ENCODE measurements at regions not wholly inside any gene's neighbourhood (a gene's known extent, or its start where the extent isn't known, plus 50 kb on each side); places are given as distances from the start of the nearest gene placed in this dataset.

DNA sequence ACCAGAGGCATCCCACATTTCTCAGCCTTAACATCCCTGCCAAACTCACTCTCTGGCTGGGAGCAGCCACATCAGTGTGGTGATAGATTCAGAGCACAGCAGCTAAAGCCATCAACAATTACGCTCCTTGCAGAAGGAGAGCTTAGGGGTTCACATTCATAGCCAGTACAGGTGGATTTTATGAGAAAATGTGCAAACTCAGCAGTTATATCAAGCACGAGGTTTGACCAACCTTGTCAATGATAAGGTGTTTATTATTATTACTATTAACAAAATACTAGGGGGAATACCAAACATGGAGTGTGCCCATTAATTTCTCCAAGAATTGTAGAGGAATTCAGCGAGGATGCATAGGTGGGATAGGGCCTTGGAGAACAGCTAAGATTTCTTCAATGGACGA lies 362.3 kb downstream of the WDR11 start:
- TF ChIP-seq SRF (IDR thresholded peaks at IDR 0.05; ENCODE audit: low read depth) (no peak), ZNF274 (IDR thresholded peaks at IDR 0.05; ENCODE audit: low read depth, low read length) (no peak), POLR2A (IDR thresholded peaks at IDR 0.05; ENCODE audit: borderline replicate concordance, extremely low read depth, insufficient read depth, insufficient read length) (no peak), EZH2 (IDR thresholded peaks at IDR 0.05) (no peak), SIN3A (IDR thresholded peaks at IDR 0.05; ENCODE audit: low read depth) (no peak), POLR2AphosphoS5 (IDR thresholded peaks at IDR 0.05; ENCODE audit: low read depth, low read length) (no peak)
- TF ChIP-seq, protein P1, sequence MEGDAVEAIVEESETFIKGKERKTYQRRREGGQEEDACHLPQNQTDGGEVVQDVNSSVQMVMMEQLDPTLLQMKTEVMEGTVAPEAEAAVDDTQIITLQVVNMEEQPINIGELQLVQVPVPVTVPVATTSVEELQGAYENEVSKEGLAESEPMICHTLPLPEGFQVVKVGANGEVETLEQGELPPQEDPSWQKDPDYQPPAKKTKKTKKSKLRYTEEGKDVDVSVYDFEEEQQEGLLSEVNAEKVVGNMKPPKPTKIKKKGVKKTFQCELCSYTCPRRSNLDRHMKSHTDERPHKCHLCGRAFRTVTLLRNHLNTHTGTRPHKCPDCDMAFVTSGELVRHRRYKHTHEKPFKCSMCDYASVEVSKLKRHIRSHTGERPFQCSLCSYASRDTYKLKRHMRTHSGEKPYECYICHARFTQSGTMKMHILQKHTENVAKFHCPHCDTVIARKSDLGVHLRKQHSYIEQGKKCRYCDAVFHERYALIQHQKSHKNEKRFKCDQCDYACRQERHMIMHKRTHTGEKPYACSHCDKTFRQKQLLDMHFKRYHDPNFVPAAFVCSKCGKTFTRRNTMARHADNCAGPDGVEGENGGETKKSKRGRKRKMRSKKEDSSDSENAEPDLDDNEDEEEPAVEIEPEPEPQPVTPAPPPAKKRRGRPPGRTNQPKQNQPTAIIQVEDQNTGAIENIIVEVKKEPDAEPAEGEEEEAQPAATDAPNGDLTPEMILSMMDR (IDR thresholded peaks at IDR 0.05 in 2 of 3, conservative IDR thresholded peaks at IDR 0.05 in 1 of 3; ENCODE audit: borderline replicate concordance in 1 of 3, insufficient read depth in 1 of 3, low read depth in 2 of 3, low read length in 2 of 3) = no peak
- TF ChIP-seq, protein P2, sequence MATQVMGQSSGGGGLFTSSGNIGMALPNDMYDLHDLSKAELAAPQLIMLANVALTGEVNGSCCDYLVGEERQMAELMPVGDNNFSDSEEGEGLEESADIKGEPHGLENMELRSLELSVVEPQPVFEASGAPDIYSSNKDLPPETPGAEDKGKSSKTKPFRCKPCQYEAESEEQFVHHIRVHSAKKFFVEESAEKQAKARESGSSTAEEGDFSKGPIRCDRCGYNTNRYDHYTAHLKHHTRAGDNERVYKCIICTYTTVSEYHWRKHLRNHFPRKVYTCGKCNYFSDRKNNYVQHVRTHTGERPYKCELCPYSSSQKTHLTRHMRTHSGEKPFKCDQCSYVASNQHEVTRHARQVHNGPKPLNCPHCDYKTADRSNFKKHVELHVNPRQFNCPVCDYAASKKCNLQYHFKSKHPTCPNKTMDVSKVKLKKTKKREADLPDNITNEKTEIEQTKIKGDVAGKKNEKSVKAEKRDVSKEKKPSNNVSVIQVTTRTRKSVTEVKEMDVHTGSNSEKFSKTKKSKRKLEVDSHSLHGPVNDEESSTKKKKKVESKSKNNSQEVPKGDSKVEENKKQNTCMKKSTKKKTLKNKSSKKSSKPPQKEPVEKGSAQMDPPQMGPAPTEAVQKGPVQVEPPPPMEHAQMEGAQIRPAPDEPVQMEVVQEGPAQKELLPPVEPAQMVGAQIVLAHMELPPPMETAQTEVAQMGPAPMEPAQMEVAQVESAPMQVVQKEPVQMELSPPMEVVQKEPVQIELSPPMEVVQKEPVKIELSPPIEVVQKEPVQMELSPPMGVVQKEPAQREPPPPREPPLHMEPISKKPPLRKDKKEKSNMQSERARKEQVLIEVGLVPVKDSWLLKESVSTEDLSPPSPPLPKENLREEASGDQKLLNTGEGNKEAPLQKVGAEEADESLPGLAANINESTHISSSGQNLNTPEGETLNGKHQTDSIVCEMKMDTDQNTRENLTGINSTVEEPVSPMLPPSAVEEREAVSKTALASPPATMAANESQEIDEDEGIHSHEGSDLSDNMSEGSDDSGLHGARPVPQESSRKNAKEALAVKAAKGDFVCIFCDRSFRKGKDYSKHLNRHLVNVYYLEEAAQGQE (IDR thresholded peaks at IDR 0.05; ENCODE audit: low read depth) = no peak
- TF ChIP-seq, protein P3, sequence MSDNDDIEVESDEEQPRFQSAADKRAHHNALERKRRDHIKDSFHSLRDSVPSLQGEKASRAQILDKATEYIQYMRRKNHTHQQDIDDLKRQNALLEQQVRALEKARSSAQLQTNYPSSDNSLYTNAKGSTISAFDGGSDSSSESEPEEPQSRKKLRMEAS (IDR thresholded peaks at IDR 0.05) = no peak
